Fibroblast of upper back skin (primary cell): ENCODE measurements at regions not wholly inside any gene's neighbourhood (a gene's known extent, or its start where the extent isn't known, plus 50 kb on each side); places are given as distances from the start of the nearest gene placed in this dataset.

Source experiments
- DNase-seq: peaks from one replicate; pipeline ENCODE4 v3.0.0-alpha.2; 2013

- no peak for DNase-seq
These were observed 270.6 kb downstream of the PBX3 start for GRCh38 chr9:126017758-126018157.

- no peak for DNase-seq
These were observed 273.7 kb downstream of the PBX3 start for GRCh38 chr9:126020836-126021235.

GRCh38 chr9:126023962-126024361 lies 276.8 kb downstream of the PBX3 start:
- no peak for DNase-seq

GRCh38 chr9:126024581-126025230 lies 277.5 kb downstream of the PBX3 start:
- no peak for DNase-seq

GRCh38 chr9:126025991-126026390 lies 278.8 kb downstream of the PBX3 start:
- DNase-seq: no peak

GRCh38 chr9:126027566-126027965 lies 280.4 kb downstream of the PBX3 start:
- no peak for DNase-seq

- DNase-seq: no peak
These were observed 281.6 kb downstream of the PBX3 start for GRCh38 chr9:126028746-126029145.

- no peak for DNase-seq
These were observed 283.5 kb downstream of the PBX3 start for GRCh38 chr9:126030716-126031115.

GRCh38 chr9:126031116-126031515 lies 283.9 kb downstream of the PBX3 start:
- DNase-seq: no peak

GRCh38 chr9:126032135-126032534 lies 285.0 kb downstream of the PBX3 start:
- no peak for DNase-seq

- DNase-seq: no peak
These were observed 286.1 kb downstream of the PBX3 start for GRCh38 chr9:126033318-126033717.

- DNase-seq: no peak
These were observed 286.8 kb downstream of the PBX3 start for GRCh38 chr9:126033956-126034355.

GRCh38 chr9:126036881-126037291 lies 289.7 kb downstream of the PBX3 start:
- DNase-seq: peak; percentile 10

GRCh38 chr9:126038790-126039189 lies 287.8 kb upstream of the MVB12B start:
- no peak for DNase-seq

- peak; percentile 10 for DNase-seq
These were observed 282.9 kb upstream of the MVB12B start for GRCh38 chr9:126043681-126044080.

- no peak for DNase-seq
These were observed 277.5 kb upstream of the MVB12B start for GRCh38 chr9:126049088-126049487.

GRCh38 chr9:126049896-126050604 lies 276.6 kb upstream of the MVB12B start:
- no peak for DNase-seq

- DNase-seq: no peak
These were observed 276.0 kb upstream of the MVB12B start for GRCh38 chr9:126050605-126050990.

GRCh38 chr9:126051446-126052130 lies 275.0 kb upstream of the MVB12B start:
- no peak for DNase-seq

GRCh38 chr9:126052791-126053190 lies 273.8 kb upstream of the MVB12B start:
- no peak for DNase-seq

GRCh38 chr9:126053913-126054312 lies 272.7 kb upstream of the MVB12B start:
- no peak for DNase-seq

- DNase-seq: peak; percentile 76
These were observed 271.1 kb upstream of the MVB12B start for GRCh38 chr9:126055381-126055985.

GRCh38 chr9:126056312-126057021 lies 270.2 kb upstream of the MVB12B start:
- no peak for DNase-seq
